Fibroblast of lung (primary cell): ENCODE measurements at regions not wholly inside any gene's neighbourhood (a gene's known extent, or its start where the extent isn't known, plus 50 kb on each side); places are given as distances from the start of the nearest gene placed in this dataset.

Experiments used
- EZH2 ChIP-seq: IDR thresholded peaks from 2 replicates; pipeline ENCODE4 v1.5.1; 2012; ENCODE audit warnings: low read length, control low read depth, mild to moderate bottlenecking; ENCODE audit errors: missing control alignments
- TF ChIP-seq, protein P1 (sequence below), 2 donors: IDR thresholded peaks in 1 of 2; conservative IDR thresholded peaks in 1 of 2; 1 replicate in 1 of 2; 2 replicates in 1 of 2; pipeline ENCODE4 v1.5.1; 2011 to 2012; ENCODE audit warnings: low read length in 2 of 2, control low read depth in 1 of 2, inconsistent platforms in 1 of 2, low read depth in 1 of 2, mild to moderate bottlenecking in 1 of 2

DNA sequence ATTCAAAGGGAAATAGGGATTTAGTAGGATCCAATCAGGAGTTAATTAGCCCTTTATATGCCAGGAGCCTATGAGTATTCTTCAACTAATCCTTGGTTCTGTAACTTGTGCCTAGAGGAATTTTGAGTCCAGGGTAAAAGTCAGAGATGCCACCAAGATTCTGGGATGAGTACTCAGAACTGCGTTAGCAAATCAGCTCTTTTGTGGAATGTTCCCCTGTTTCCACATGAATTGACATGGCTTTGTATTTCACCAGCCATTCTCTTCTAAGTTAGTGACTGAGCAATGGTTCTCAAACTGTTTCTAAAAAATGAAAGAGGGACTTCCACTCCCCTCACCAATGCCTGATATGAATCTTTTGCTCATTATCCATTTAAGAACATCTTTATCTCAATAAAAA, 508.7 kb downstream of the SOX2 start:
- TF ChIP-seq, protein P1, sequence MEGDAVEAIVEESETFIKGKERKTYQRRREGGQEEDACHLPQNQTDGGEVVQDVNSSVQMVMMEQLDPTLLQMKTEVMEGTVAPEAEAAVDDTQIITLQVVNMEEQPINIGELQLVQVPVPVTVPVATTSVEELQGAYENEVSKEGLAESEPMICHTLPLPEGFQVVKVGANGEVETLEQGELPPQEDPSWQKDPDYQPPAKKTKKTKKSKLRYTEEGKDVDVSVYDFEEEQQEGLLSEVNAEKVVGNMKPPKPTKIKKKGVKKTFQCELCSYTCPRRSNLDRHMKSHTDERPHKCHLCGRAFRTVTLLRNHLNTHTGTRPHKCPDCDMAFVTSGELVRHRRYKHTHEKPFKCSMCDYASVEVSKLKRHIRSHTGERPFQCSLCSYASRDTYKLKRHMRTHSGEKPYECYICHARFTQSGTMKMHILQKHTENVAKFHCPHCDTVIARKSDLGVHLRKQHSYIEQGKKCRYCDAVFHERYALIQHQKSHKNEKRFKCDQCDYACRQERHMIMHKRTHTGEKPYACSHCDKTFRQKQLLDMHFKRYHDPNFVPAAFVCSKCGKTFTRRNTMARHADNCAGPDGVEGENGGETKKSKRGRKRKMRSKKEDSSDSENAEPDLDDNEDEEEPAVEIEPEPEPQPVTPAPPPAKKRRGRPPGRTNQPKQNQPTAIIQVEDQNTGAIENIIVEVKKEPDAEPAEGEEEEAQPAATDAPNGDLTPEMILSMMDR (conservative IDR thresholded peaks at IDR 0.05 in 1 of 2, IDR thresholded peaks at IDR 0.05 in 1 of 2; ENCODE audit: low read depth in 1 of 2, low read length in 2 of 2), result no peak
- no peak for TF ChIP-seq EZH2
